CD4-positive, alpha-beta T cell treated with Interleukin-17A for 4 hours (primary cell): ENCODE measurements at regions not wholly inside any gene's neighbourhood (a gene's known extent, or its start where the extent isn't known, plus 50 kb on each side); places are given as distances from the start of the nearest gene placed in this dataset.
"Not testable (repeated sequence)": the region's sequence is repeated elsewhere in the genome, so short reads cannot be mapped to it uniquely, and the experiment has no call there.

ENCODE experiments used
- DNase-seq: peaks from one replicate; pipeline ENCODE4 v3.0.0-alpha.2; 2020; ENCODE audit warnings: mixed read lengths

DNA sequence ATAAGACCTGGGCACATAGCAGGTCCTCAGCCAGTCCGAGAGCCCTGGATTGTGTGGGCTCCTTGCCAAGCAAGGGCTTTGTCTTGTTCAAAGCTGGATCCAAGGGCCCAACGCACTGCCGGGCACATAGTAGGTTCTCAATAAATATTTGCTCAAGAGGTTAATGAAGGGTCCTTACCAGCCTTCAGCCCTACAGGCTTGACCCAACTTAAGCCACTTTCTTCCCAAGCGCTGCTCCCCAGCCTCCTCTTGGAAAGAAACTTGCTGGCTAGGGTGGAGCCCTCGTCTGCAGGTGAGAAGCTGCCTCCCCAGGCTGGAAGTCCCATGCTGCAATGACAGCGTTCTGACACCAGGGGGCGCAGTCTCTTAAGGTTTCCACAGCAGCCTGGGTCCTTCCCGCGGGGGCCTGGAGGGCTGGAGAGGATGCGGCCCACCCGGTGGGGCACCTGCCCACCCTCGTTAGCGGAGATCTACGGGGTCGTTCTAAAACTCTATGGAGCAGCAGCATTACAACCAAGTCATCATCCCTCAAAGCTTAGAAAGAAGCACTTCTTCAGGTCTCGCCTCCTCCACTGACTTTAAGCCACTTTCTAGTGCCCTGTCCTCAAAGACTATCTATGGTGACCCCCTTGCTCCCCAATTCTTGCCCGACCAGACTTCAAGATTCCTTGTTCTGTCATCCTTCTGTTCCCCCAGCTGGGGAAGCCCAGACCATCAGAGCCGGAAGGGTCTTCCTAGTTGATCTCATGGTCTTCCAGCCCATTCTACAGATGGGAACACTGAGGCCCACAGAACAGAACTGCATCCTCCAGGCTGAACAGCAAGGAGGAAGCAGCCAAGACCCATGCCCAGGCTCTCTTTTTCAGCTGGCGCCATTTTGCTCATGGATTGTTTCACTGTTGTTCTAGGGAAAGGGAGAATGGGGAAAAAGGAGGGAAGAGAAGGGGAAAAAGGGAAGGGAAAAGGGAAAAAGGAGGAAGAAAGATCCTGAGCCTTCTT lies 115.4 kb downstream of the LHX2 start:
- DNase-seq, result peak; percentile 78

DNA sequence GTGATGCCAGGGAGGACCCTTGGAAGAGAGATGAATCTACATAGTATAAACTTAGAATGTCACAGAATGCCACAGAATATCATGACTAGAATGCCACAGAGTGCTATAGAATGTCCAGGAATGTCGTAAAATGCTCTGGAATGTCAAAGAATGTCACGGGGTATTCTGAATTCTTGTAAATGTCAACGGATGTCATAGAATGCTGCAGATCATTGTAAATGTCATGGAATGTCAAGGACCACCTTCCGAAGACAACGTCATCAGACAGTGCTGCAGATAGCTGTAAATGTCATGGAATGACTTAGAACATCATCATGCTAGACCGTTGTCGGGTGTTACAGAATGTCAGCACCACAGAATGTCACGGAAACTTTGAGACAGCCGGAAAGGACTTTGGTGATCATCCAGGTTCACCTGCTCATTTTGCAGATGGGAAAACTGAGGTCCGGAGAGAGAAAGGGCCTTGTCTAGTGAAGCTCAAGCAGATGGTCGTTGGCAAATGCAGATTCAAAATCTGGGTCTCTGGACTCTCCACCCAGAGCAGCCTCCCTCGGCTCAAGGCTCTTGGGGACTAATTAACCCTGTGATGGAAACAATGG lies 117.1 kb downstream of the LHX2 start:
- DNase-seq, result no peak

DNA sequence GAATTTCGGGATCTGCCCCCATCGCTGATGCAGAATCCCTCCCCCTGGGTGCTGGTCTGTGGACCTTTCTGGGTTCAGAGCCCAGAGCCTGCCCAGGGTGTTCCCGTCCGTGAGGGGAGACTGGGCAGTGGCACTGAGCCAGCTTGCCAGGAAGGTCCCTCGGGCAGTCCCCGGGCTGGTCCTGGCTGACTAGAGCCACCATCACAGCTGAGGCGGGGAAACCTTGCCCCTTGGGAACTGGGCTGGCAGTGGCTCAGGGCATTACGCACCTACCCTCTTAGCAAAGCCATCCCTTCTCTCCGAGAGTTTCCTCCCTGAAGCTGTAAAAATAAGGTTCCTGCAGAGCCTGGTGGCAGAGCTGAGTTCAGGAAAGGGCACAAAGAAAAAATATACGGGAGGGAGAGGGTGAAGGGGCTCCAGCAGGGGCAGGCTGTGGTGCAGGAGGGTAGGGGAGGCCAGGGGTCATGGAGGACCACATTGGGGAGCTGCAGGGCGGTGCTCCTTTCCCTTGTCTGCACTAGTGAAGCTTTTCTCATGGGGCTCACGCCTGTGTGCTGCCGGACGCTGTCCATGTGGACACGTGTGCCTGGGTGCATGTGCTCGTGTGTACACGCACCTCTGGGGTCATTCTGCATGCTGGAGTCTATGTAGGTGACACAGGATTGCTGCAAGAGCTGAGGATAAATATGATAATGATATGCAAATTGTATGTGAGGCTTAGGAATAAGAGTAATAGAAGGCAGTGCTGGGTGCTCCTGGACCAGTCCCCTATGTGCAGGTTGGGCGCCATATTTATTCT lies 118.9 kb downstream of the LHX2 start:
- no peak for DNase-seq

DNA sequence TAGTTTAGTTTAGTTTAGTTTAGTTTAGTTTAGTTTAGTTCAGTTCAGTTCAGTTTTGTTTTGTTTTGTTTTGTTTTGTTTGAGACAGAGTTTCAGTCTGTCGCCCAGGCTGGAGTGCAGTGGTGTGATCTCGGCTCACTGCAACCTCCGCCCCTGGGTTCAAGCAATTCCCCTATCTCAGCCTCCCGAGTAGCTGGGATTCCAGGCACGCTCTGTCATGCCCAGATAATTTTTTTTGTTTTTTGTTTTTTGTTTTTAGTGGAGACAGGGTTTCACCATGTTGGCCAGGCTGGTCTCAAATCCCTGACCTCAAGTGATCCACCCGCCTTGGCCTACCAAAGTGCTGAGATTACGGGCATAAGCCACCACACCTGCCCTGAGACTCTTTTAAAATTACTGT lies 120.0 kb downstream of the LHX2 start:
- DNase-seq, result not testable (repeated sequence)

DNA sequence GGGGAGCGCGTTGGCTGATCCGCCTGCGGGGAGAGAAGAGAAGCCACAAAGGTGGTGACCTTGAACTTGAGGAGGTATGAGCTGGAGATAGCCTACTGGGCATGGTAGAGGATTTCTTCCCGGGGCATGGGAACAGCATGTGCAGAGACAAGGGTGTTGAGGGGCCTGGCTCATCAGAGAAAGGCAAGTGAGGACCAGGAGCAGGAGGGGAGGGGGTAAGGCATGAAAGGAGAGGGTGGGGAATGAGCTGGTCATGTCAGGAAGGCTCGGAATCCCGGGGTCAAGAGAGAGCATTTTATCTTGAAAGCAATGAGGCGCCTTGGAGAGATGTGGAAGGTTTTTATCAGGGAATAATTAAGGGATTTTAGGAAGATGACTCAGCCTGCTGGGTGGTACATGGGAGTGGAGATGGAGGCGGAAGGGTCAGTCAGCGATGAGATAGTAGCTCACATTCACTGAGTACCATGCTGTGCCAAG lies 121.1 kb downstream of the LHX2 start:
- DNase-seq, result no peak

DNA sequence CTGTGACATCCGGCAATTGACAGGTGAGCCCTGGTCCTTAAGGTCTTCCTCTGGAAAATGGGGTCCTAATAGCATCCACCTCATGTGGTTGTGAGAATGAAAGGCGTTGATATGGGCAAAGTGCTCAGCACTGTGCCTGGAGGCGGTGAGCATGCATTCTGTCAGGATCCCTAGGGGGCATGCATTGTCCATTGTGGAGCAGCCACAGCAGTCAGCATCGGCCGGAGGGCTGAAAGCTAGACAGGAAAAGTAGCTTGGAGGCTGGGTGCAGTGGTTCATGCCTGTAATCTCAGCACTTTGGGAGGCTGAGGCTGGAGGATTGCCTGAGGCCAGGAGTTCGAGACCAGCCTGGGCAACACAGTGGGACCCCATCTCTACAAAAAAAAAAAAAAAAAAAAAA lies 122.2 kb downstream of the LHX2 start:
- DNase-seq, result no peak

DNA sequence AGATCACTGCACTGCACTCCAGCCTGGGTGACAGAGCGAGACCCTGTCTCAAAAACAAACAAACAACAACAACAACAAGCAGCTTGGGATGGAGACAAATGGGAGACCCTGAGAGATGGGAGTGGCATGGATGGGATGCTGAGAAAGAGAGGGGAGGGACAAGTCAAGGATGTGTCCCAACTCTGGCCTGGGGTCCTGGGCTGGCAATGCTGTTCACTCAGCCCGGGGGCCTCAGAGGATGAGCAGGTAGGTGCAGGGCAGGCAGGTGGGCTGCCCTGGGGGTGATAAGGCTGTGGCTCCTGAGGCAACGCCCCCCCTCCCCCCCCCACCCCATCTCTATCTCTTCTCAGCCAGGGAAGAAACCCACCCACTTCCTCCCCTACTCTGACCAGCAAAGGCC lies 123.0 kb downstream of the LHX2 start:
- no peak for DNase-seq

DNA sequence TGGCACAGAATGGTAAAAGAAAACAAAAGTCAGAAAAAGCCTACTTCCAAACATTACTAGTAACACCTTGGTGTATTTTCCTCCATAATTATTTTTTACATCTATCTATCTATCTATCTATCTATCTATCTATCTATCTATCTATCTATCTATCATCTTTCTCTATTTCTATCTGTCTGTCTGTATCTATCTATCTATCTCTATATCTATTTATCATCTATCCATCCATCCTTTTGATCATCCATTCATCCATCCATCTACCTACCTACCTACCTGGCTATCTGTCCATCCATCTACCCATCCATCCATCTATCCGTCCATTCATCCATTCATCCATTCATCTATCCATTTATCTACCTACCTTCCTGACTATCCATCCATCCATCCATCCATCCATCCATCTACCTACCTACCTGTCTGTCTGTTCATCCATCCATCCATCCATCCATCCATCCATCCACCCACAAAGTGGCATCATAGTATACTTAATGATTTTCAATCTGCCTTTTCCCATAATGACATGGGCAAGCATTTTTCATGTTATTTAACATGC lies 121.9 kb upstream of the NEK6 start:
- no peak for DNase-seq

DNA sequence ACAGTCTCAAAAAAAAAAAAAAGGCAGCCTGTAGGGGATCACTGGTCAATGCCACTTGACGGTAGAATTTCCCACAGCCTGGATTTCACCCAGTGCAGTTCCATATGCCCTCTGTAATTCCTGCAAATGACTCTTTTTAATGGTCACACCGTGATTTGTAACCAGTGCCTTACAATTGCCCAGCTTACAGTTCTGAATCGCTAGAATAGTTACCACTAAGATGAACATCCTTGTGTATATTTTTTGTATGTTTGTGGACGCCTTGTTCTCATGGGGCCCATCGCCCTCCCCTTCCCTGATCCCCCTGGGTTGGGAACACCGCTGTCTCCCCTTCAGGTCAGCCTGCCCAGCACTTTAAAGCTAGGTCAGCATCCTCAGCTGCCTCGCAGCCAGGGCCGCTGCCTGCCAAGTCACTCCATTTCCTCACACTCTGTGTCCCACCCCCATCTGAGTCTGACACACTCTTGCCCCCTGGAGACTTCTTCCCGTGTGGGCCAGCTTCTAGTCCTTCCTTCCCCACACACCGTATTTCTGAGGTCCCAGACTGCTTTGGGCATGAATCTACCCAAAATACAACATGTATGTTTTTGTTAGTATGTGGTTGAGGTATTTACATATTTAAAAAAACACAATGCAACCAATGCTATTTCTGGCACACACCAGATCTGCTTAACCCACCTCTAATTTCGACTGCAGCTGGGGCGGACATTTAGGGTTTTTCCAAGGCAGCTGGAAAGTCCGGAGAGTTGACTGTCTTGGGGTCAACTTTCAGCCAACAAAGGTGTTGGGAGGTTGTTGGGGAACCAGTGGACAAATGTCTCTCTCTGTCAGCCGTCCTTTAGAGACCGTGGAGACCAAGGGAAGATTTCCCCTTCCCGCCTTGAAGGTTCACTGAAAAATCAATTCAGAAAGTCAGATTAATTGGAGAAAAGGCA lies 120.5 kb upstream of the NEK6 start:
- DNase-seq, result no peak

DNA sequence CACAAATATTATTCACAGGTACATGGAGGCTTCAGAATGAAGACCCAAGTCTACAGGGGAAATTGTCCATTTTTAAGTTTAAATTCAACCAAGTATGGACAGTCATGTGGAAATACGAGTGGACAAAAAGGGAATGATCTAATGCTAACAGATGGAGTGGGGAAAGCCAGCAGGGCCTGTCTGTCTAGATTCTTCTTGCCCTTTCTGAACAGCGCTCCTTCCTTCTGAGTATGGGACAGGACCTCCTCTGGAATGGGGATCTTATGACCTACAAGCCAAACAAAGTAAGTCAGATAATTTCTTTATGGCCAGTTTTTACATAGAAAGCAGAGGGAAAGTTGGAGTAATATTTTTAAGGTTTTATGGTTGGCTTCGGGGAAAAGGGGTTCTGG lies 119.8 kb upstream of the NEK6 start:
- DNase-seq, result no peak

DNA sequence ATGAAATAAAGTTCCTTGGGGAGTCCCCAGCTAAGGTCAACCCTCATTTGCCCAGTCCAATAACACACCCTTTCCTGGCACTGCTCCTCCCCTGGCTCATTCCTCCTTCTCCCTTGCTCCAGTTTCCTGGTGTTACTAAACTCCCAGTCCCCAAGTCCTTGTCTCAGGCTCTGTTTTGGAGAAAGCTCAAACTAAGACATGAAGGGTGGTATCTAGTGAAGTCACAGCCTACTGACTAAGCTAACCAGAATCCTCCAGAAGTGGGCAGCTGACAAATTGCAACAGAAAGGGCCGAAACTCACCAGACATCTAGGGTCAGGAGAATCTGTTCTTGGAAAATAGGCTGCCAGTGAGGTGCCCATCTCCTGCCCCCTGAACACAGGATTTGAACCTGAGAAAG lies 118.7 kb upstream of the NEK6 start:
- no peak for DNase-seq

DNA sequence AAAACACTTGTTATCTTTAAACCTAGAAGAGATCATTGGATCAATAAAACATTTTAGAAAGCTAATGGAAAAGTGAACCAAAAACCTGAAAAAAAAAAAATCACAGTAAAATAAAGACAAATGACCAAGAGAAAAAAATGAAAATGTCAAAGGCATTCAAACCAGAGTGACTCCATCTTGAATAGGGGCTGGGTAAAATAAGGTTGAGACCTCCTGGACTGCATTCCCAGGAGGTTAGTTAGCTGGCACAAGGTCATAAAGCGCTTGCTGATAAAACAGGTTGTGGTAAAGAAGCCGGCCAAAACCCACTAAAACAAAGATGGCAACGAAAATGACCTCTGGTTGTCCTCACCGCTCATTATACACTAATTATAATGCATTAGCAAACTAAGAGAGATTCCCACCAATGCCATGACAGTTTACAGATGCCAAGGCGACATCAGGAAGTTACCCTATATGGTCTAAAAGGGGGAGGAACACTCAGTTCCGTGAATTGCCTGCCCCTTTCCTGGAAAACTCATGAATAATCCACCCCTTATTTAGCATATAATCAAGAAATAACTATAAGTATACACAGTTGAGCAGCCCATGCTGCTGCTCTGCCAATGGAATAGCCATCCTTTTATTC lies 116.7 kb upstream of the NEK6 start:
- DNase-seq, result no peak

DNA sequence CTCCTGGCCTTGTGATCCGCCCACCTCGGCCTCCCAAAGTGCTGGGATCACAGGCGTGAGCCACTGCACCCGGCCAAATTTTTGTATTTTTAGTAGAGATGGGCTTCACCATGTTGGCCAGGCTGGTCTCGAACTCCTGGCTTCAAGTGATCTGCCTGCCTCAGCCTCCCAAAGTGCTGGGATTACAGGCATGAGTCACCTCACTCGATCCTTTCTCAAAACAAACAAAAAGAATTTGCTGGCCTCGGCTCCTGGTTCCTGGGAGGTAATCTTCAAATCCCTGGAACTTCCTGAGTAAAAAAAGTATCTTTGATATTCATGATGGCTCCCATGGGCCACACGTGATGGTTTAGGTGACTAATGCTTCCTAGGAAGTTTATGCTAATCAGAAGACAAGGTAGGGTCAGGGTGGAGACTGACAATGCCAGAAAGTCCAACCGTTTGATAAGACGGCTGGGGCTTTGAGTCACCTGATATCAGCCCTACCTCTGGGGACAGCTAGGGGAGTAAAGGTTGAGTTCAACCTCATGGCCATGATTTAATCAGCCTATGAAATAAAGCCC lies 113.1 kb upstream of the NEK6 start:
- DNase-seq, result not testable (repeated sequence)

DNA sequence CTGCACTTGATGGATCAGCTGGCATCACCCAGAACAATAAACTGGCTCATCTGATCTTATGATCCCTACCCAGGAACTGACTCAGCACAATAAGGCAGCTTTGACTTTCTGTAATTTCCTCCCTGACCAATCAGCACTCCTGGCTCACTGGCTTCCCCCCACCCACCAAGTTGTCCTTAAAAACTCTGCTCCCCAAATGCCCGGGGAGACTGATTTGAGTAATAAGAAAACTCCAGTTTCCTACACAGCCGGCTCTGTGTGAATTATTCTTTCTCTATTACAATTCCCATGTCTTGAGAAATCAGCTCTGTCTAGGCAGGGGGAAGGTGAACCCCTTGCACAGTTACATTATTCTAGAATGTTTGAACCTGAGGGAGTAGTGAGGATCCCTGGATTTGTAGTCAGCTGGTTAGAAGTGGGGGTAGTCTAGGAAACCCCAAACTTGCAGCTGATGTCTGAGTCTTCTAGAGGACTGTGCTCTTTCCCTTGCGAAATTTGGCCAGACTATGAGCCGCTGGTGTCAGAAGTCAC lies 111.7 kb upstream of the NEK6 start:
- DNase-seq, result no peak

DNA sequence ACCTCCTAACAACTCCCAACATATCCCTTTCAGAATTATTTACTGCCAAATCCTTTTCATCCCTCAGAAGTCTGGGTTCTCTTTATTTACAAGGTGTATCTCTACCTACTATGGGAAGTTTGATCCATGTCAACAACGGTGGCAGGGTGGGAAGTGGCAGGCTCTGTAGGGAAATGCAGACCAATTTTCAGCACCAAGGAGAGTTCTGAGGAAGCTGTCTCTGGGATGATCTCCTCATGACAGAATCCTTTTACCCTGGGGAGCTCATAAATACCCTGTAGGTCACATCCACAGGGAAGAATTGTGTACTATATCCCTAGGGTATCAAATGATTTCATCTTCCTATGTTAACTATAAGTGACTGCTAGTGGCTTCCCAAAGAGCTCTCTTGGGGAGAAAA lies 107.8 kb upstream of the NEK6 start:
- no peak for DNase-seq

DNA sequence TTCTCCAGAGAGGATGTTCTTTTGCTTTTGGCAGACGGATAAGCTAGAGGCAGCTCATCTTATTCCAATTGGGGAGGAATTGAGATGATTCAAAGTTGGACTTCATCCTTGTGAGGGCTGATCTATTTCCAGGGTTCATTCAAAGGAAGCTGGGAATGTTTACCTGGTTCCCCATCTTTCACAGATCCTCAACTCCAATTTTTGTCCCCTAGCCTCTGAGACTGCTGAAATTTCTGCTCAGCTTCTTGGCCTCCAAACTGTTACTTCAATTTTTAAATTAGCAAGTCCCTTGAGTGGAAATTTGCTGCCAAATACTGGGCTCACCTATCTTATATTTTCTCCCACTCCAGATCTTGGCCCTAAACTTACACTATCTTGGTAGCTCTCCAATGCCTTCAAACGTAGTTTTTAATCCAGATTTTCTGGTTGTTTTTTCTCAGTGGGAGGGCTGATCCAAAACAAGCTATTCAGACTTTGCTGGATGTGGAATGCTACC lies 93.9 kb upstream of the NEK6 start:
- no peak for DNase-seq

DNA sequence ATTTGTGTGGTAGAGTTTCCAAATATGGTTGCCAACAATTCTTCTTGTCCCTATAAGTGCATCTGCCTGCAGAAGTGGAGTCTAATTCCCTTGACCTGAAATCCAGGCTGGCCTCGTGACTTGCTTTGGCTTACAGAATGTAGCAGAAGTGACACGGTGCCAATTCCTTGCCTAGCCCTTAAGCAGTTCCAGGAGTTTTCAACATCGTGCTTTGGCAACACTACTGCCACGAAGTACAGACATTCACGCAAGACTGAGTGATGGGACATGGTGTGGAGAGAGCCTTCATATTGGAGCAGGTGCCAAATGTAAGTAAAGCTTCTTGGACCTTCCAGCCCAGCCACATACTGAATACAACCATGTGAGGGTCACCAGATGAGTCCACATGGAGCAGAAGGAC lies 92.9 kb upstream of the NEK6 start:
- no peak for DNase-seq

DNA sequence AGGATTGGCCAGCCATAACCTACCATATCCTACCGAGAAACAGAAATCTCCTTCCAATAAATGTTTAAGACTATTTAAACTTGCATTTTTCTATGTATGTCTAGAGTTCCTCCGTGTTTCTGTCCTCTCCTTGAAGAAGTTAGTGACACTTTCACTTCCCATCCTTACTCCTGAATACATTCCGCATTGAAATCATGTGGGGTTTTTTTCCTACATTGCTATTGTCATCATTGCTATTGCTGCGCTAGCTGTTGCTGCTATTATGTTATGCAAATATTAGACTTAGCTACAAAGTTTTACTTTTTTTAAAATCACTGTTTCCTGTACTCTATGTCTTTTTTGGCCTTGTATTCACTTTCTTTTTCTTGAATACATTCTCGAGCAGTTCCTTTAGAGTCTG lies 83.3 kb upstream of the NEK6 start:
- no peak for DNase-seq

DNA sequence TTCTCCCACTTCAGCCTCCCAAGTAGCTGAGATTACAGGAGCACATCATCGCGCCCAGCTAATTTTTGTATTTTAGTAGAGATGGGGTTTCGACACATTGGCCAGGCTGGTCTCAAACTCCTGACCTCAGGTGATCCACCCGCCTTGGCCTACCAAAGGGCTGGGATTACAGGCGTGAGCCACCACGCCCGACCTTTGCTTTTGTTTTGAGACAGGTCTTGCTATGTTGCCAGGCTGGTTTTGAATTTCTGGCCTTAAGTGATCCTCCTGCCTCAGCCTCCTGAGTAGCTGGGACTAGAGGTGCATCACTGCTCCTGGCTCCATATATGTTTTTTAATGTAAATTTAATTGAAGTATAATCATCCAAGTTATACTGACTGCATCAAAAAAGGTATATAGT lies 80.2 kb upstream of the NEK6 start:
- not testable (repeated sequence) for DNase-seq

DNA sequence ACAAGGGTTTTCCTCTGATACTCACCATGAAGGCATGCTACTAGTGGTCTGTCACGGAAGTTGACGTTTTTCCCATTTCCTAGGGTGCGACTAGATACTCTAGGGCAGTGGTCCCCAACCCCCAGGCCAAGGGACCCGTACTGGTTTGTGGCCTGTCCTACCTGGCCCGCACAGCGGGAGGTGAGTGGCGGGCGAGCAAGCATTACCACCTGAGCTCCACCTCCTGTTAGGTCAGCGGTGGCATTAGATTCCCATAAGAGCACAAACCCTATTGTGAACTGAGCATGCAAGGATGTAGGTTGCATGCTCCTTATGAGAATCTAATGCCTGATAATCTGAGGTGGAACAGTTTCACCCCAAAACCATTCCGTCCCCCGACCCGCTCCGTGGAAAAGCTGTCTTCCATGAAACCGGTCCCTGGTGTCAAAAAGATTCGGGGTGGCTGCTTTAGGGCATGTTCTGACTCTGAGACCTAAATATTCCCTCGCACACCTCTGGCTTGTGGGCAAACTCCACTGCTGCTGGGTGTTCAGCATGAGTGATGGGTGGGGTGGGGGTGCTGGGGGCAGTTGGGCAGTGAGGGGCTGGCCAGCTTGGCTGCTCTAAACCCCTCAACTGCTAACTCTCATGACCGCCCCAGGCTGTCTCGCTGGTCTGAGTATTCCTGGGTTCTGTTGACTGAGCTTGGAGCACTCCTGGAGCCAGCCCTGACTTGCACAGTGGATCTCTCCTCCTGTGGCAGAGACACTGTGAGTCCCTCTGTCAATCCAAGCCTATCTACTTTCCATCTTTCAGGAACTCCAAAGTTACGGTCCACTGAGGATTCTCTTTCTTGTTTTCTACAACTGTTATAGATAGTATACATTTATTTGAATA lies 78.3 kb upstream of the NEK6 start:
- no peak for DNase-seq
